Sigmoid colon (tissue), 6 donors: ENCODE measurements at regions not wholly inside any gene's neighbourhood (a gene's known extent, or its start where the extent isn't known, plus 50 kb on each side); places are given as distances from the start of the nearest gene placed in this dataset.

Experiments
- DNase-seq: peaks from one replicate; pipeline ENCODE4 v3.0.0-alpha.2; 2019
- H3K27ac ChIP-seq, 4 donors: fragments of 200-600 bp; sonication (generic); one replicate each; pipeline ENCODE4 v1.5.1; 2016 to 2019; ENCODE audit warnings: mild to moderate bottlenecking in 1 of 4
- H3K27me3 ChIP-seq, 3 donors: fragments of 200-600 bp; sonication (generic); one replicate each; pipeline ENCODE4 v1.5.1; 2019; ENCODE audit warnings: mild to moderate bottlenecking in 1 of 3
- H3K36me3 ChIP-seq, 4 donors: fragments of 200-600 bp; sonication (generic); one replicate each; pipeline ENCODE4 v1.5.1; 2016 to 2019
- H3K4me1 ChIP-seq, 4 donors: fragments of 200-600 bp; sonication (generic); one replicate each; pipeline ENCODE4 v1.5.1; 2017 to 2019
- H3K4me3 ChIP-seq, 4 donors: fragments of 200-600 bp; sonication (generic); one replicate each; pipeline ENCODE4 v1.5.1; 2017 to 2019; ENCODE audit warnings: mild to moderate bottlenecking in 2 of 4, moderate library complexity in 1 of 4
- H3K9me3 ChIP-seq, 4 donors: fragments of 200-600 bp in 3 of 4; sonication (generic) in 3 of 4; one replicate each; pipeline versions ENCODE4 v1.5.1 to v1.6.1; 2013 to 2019
- EP300 ChIP-seq, 4 donors: sonication (generic); formaldehyde crosslinking; IDR thresholded peaks; one replicate each; pipeline ENCODE4 v1.6.1; 2017; ENCODE audit warnings: antibody characterized with exemption in 4 of 4
- POLR2A ChIP-seq, 2 donors: fragments of 450-650 bp; IDR thresholded peaks; one replicate each; pipeline ENCODE4 v1.6.1; 2016; ENCODE audit warnings: antibody characterized with exemption in 2 of 2, mild to moderate bottlenecking in 2 of 2, moderate library complexity in 2 of 2
- POLR2AphosphoS5 ChIP-seq, 4 donors: sonication (generic); formaldehyde crosslinking; IDR thresholded peaks; one replicate each; pipeline ENCODE4 v1.6.1; 2017; ENCODE audit warnings: antibody characterized with exemption in 4 of 4
- WGBS, 2 donors: extraction: QIAGEN DNeasy Blood & Tissue Kit; methylation state at CpG; one replicate each; pipeline ENCODE4 v1.1.7; 2013; 5-methylcytosine and 5-hydroxymethylcytosine counted together
- intact Hi-C: fragments of 100-400 bp; cut with DNase I; formaldehyde crosslinking; loops from one replicate; pipeline ENCODE4 v1.15.1; 2023
- TF ChIP-seq, protein P1 (sequence below), 4 experiments: fragments of 450-650 bp in 3 of 4; fragments of 200-600 bp in 1 of 4; IDR thresholded peaks; one replicate each; pipeline ENCODE4 v1.5.1; 2016 to 2019; ENCODE audit warnings: antibody characterized with exemption in 4 of 4, mild to moderate bottlenecking in 3 of 4, moderate library complexity in 2 of 4
- donor health status: healthy with polysubstance abuse.
- donor health status: healthy.

- Histone ChIP-seq H3K27me3 (peaks cover 12 to 29% (median 16%) of the 10 kb centered on the region in 3 donors), H3K9me3 (no peaks in the 10 kb centered on the region), H3K36me3 (no peaks in the 10 kb centered on the region), H3K27ac (no peak overlapping the region), H3K4me1 (peaks cover 0 to 15% (median 7%) of the 10 kb centered on the region in 4 donors), H3K4me3 (no peak overlapping the region)
- WGBS, 2 donors, result 1 to 5% methylated on average over 12 of the region's 12 CpGs
- DNase-seq, result peak; percentile 90
- intact Hi-C loops, result loop anchor here (2.0 to 10.0 kb wide), 6 partner anchors 47 to 717 kb away; partner anchors contain the start of genes CLPTM1L and LPCAT1
- TF ChIP-seq, protein P1, sequence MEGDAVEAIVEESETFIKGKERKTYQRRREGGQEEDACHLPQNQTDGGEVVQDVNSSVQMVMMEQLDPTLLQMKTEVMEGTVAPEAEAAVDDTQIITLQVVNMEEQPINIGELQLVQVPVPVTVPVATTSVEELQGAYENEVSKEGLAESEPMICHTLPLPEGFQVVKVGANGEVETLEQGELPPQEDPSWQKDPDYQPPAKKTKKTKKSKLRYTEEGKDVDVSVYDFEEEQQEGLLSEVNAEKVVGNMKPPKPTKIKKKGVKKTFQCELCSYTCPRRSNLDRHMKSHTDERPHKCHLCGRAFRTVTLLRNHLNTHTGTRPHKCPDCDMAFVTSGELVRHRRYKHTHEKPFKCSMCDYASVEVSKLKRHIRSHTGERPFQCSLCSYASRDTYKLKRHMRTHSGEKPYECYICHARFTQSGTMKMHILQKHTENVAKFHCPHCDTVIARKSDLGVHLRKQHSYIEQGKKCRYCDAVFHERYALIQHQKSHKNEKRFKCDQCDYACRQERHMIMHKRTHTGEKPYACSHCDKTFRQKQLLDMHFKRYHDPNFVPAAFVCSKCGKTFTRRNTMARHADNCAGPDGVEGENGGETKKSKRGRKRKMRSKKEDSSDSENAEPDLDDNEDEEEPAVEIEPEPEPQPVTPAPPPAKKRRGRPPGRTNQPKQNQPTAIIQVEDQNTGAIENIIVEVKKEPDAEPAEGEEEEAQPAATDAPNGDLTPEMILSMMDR (IDR thresholded peaks at IDR 0.05), result peak; percentile 71 to 86 (median 78)
- no peak for TF ChIP-seq POLR2A (IDR thresholded peaks at IDR 0.05)
- no peak for TF ChIP-seq EP300 (IDR thresholded peaks at IDR 0.05)
- peak in 1 of 4 donors; percentile 35 for TF ChIP-seq POLR2AphosphoS5 (IDR thresholded peaks at IDR 0.05)
Observed at GRCh38 chr5:1641560-1642166, 117.9 kb upstream of the LPCAT1 start.

- no peaks in the 10 kb centered on the region for H3K9me3 ChIP-seq
- TF ChIP-seq POLR2A (IDR thresholded peaks at IDR 0.05), result no peak
- TF ChIP-seq, protein P1 (IDR thresholded peaks at IDR 0.05), result no peak
- no peak for TF ChIP-seq POLR2AphosphoS5 (IDR thresholded peaks at IDR 0.05)
- no peak for TF ChIP-seq EP300 (IDR thresholded peaks at IDR 0.05)
- DNase-seq, result peak; percentile 55
- no peak overlapping the region for H3K4me3 ChIP-seq
- WGBS, 2 donors, result 82 to 84% methylated on average over 16 of the region's 16 CpGs
- intact Hi-C loops, result loop anchor here (2.0 to 10.0 kb wide), 6 partner anchors 46 to 716 kb away; partner anchors contain the start of genes CLPTM1L and LPCAT1
- peaks cover 12 to 29% (median 16%) of the 10 kb centered on the region in 3 donors for H3K27me3 ChIP-seq
- no peak overlapping the region for H3K27ac ChIP-seq
- no peaks in the 10 kb centered on the region for H3K36me3 ChIP-seq
- H3K4me1 ChIP-seq, result peaks cover 0 to 15% (median 7%) of the 10 kb centered on the region in 4 donors
Observed at GRCh38 chr5:1641041-1641440, 117.3 kb upstream of the LPCAT1 start.

GRCh38 chr5:1640421-1640881, 116.7 kb upstream of the LPCAT1 start:
- Histone ChIP-seq H3K4me1 (peaks cover 0 to 15% (median 7%) of the 10 kb centered on the region in 4 donors), H3K27me3 (peaks cover 12 to 29% (median 16%) of the 10 kb centered on the region in 3 donors), H3K9me3 (no peaks in the 10 kb centered on the region), H3K4me3 (no peak overlapping the region), H3K36me3 (no peaks in the 10 kb centered on the region), H3K27ac (no peak overlapping the region)
- intact Hi-C loops, result loop anchor here (2.0 to 10.0 kb wide), 6 partner anchors 46 to 716 kb away; partner anchors contain the start of genes CLPTM1L and LPCAT1
- 77 to 85% methylated on average over 17 of the region's 17 CpGs for WGBS, 2 donors
- peak; percentile 40 for DNase-seq
- no peak for TF ChIP-seq POLR2A (IDR thresholded peaks at IDR 0.05)
- TF ChIP-seq EP300 (IDR thresholded peaks at IDR 0.05), result no peak
- TF ChIP-seq, protein P1 (IDR thresholded peaks at IDR 0.05), result no peak
- TF ChIP-seq POLR2AphosphoS5 (IDR thresholded peaks at IDR 0.05), result no peak

- WGBS, 2 donors, result 85 to 88% methylated on average over 14 of the region's 14 CpGs
- Histone ChIP-seq H3K4me3 (no peak overlapping the region), H3K9me3 (no peaks in the 10 kb centered on the region), H3K27me3 (peaks cover 12 to 22% (median 14%) of the 10 kb centered on the region in 3 donors), H3K4me1 (peaks cover 0 to 9% (median under 1%) of the 10 kb centered on the region in 4 donors), H3K27ac (no peak overlapping the region), H3K36me3 (no peaks in the 10 kb centered on the region)
- TF ChIP-seq POLR2A (IDR thresholded peaks at IDR 0.05) (no peak), POLR2AphosphoS5 (IDR thresholded peaks at IDR 0.05) (no peak), EP300 (IDR thresholded peaks at IDR 0.05) (no peak)
- TF ChIP-seq, protein P1 (IDR thresholded peaks at IDR 0.05), result no peak
- intact Hi-C loops, result loop anchor here (2.0 to 10.0 kb wide), 6 partner anchors 45 to 715 kb away; partner anchors contain the start of genes CLPTM1L and LPCAT1
- DNase-seq, result peak; percentile 38
Observed at GRCh38 chr5:1639757-1640156, 116.0 kb upstream of the LPCAT1 start.
